COLO668 (cell line): ENCODE measurements at regions not wholly inside any gene's neighbourhood (a gene's known extent, or its start where the extent isn't known, plus 50 kb on each side); places are given as distances from the start of the nearest gene placed in this dataset.

Source experiments
- DNase-seq: peaks from one replicate; lab custom pipeline; 2025; ENCODE audit not compliant: unreplicated experiment; lab: John Stamatoyannopoulos, UW

DNA sequence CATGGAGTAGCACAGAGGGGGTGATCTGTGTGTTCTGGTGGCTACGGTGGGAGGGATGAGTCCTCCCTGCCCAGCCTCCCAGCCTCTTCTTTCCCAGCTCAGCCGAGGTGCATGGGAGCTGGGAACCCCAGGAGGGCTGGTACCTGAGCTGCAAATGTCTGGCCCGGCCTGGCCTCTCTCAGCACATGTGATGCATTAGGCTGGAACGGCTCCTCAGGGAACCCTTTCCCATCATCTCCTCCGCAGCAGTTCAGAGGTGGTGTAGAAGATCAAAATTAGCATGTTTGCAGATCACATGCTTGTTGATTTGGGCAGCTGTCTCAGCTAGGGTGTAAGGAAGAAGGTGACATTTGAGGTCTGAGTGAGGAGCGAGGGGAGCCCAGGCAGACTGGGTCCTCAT, 126.6 kb downstream of the EMX2 start:
- no peak for DNase-seq

DNA sequence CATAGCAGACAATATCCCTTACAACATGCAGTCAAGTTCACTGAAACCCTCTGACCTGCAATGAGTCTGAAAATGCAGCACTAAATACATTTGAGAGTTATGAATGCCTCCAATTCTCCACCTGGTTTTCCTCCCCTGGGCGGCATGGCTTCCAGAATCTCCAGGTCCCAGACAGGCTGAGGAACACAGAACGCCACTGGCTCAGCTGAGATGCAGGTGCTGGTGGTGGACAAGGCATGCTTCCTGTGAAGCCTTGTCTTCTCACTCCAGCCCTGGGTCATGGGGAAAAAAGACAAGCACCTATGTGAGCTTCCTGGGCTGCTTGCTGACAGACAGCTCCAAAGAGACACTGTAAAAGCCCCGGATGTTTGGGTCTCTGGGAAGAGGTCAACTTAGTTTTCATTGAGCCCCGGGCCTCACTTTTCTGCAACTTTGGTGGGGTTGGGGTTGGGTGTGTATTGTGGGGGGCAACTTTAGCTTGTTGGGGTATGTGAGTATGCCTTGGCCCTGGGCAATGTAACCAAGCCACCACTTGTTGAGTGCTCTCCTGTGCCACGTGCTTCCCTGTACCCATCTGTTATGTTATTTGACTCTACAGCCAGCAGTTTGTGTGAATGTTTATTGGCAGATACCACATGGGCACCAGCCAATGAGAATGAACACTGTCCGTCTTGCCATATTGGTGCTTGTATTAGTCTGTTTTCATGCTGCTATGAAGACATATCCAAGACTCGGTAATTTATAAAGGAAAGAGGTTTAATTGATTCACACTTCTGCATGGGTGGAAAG, 127.8 kb downstream of the EMX2 start:
- no peak for DNase-seq

DNA sequence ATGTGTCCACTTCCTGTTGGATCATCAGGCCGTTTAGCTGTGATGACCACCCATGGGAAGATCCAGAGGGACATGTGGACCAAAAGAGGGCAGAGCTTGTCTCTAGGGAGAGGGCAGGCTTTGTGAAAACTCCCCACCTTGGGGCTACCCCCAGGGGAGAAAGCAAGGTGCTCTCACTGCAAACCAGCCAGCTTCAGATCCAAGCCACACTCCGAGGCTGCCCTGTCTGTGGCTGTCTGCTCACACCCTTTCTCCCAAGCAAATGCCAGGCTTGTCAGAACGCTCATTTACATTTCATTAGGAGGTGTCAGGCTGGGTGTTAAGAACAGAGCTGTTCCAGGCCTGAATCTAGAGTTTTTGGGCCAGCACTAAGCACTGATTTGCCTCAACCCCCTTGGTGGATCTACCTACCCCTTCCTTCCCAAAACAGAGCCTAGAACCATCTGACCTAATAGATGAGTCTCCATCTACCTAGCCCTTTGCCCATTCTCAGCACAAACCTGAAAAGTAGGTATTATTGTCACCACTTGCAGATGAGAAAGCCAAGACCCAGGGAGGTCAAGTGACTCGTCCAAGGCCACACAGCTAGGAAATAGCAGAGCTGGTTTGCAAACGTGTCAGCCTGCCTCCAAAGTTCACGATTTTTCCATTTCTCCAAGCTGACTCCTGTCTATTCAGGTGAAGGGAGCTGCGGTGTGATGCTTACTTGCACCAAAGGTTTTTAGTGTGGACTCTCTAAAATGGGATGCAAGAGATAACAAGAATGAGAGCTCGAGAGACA, 130.9 kb downstream of the EMX2 start:
- DNase-seq = no peak

DNA sequence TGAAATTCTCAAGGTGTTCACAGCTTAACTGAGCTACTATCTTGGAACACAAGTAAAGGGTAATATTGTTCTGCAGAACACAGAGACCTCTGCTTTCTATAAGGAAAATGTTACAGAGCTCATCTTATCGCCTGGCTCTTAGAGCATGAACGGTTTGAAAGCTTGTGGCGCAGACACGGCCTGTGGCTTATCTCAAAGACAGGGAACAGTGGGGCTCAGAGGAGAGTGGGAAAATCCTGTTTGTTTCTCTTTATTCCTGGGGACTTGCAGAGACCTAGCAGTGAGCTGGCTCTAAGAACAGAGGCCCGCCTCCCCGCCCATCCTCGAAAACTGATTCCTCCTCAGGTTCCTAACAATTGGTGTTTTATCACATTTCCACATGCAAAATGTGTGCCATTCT, 131.7 kb downstream of the EMX2 start:
- no peak for DNase-seq

DNA sequence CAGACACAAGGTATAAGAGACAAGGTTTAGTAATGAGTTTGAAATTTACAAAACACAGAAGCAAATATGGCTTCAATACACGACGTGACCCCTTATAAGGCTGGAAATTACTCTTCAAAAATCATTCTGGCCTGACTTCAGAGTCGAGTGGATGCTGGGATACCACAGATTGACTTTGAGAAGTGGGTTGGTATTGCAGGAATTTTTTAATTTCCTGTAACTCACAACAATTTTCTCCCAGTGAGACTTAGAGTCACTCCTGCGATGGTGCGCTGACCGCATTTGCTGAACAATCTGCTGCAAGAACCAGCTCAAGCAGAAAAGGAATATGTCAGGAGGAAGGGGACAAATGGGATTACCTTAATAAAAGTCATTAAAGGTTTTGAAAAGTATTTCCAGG, 132.1 kb downstream of the EMX2 start:
- no peak for DNase-seq

DNA sequence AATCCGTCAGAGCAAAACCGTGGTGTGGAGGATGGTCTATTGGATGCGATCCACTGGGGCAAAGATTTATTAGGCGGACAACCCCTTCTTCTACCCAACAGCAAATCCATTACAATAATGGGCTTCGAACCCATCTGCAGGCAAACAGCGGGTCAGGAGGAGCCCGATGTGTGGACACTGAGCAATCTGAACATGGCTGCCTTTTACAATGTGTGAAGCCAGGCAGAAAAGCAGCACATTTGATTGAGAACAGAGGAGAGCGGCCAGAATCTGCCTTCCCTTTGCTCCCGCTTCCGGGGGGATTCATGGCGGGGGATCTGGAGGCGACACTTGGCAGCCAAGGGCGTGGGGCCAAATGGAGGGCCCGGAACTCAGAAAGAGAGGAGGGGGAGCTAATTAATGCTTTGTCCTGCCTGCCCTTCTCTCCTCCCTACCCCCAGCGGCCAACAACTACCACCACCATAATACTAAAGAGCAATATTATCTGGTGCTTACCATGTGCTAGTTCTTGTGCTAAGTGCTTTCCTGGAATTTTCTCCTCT, 133.0 kb downstream of the EMX2 start:
- DNase-seq = no peak

DNA sequence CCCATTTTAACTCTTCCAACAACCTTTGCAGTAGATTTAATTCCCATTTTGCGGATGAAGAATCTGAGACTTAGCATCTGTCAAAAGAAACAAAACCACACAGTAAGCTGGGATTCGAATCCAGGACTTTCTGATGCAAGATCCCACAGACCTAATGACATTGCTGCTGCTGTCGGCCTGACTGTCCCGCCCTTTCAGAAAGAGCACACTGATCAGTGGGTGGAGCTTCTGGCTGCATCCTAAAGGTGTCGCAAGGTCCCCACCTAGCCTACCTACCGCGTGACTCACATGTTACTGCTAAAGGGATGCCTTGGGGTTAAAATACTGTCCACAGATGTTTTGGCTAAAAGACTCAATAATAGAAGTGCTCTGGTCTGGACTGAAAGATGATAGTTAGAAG, 134.7 kb downstream of the EMX2 start:
- DNase-seq = no peak

DNA sequence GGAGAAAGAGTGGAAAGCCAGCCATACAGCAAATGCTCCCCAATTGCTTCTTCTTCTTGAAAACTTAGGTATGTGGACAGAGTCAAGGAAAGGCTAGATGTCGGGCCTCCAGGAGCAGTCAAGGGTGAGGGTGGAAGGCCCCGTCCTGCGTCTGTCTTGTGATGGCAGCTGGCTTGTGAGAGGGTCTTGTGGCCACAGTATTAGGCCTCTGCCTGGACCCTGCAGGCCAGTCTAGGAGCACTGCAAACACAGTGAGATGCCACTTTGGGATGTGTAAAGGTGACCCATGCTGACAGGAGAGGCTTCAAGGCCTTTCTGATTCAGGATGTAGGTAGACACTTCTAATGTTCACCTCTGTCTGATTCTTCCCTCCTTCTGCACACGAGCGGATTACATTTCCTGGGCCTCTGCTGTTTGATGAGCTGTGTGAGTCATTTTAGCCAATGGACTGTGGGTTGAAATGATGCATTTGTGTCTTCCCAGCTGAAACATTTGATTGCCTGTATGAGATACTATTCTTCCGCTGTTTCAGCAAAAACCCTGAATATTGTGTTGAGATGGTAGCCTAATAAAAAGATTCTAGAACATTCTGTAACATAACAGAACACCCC, 135.4 kb downstream of the EMX2 start:
- no peak for DNase-seq

DNA sequence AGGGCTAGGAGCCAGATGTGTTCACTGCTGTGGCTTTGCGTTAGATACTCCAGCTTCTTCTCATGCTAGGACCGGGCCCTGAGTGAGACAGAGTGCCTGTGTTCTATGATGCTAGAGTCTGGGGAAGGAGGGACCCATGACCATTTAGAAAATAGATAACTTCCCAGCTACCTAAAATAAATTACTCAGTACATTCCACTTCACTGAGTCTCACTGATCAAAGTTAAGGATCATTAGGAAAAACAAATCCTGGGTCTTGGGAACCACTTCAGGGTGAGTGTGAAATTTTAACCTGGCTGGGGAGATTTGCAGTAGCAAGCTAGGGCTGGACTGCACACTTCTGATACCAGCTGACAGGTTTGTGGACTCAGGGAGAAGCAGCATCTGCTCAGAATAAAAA, 138.1 kb downstream of the EMX2 start:
- no peak for DNase-seq

DNA sequence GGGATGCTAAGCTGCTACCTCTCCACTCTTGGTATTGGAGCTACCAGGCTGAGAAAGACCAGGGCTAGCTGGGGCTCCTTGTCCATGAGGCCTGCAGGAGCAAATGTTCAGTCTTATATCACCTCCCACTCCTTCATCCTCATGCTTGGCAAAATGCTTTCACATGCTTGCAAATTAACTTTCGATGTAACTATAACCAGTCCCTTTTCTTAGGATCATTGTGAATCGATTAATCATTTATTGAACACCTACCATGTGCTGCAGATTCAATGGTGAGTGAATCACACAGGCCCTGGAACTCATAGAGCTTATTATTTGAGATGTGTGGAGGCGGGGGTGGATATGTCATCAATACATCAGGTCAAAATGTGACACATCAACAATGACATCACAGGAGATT, 138.6 kb downstream of the EMX2 start:
- DNase-seq = no peak

DNA sequence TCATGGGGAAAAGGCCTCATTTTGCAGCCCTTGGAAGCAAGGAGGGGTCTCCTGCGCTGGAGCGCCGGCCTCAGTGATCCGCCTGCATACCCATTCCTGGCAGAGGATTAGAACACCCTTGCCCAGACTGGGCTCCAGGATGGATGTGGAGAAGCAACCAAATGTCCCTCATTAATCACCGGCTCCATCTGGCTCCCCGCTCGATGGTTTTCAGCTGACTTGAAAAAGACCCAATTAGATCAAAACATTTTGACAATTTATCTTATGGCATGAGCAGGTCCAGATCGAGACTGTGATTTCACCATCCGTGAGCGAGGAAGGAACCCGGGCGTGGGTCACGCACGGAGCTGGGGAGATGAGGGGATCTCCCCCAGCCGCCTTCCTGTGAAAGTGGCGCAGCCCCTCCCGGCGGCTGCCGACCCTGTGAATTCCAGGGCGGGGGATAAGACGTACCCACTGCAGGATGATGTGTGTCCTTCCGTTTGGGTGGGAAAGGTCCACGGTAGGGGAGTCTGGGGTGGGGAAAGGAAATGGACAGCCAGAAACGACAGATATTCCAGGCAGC, 141.6 kb downstream of the EMX2 start:
- no peak for DNase-seq

DNA sequence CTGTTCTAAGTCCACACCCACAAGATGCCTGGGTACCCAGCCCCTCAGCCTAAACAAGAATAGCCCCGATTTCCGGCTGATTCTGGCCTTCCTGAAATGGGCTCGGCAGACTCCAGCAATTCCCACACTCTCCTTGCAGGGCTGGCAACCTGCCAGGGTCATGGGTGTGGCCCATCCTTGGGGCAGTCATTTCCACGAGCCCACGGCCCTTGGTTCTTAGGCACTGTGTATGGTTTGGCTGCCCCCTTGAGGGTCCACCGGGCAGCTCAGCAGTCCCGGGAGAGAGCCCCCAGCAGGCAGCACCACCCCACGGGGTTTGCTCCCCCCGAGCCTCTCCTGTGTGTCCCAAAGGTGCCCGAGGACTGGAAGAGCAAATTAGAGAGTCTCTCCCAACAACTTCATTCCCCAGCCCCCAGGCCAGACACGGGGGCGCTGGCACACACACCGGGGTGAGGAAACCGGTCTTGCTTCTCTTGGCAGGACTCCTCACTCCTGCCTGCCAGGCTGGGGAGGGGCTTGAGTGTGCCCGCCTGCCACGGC, 142.2 kb downstream of the EMX2 start:
- DNase-seq = peak; percentile 13

DNA sequence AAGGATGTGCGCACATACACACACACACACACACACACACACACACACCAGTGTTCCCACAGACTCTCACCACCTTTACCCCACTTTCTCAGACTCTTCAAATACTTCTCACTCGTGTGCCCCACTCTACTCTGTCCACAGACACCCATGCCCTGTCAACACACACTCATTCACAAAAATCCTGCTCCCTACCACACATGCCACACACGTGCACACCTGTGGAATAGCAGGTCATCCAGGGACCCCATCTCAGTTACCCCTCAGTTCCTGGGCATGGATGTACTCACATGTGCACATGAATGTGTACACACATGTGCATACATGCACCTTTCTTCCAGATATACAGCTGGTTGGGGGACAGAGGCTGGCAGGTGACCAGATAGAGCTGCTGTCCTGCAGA, 142.9 kb downstream of the EMX2 start:
- DNase-seq = no peak

DNA sequence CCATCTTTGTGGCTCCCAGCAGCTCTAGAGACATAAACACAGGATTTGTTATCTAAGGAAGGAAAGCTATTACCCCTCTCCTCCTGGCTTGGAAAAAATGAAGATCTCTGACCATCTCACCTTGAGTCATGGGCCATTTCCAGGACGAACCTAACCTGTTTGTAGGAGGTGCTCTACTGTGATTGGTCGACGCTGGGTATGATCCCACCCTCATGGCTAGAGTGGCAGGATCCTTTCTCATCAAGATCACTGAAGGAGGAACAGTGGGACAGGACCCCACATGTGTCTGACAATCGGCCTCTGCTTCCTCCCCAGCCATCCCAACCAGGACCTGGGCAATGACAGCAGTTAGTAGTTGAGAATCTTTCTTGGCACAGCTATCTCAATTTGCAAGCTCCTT, 144.1 kb downstream of the EMX2 start:
- DNase-seq = no peak

DNA sequence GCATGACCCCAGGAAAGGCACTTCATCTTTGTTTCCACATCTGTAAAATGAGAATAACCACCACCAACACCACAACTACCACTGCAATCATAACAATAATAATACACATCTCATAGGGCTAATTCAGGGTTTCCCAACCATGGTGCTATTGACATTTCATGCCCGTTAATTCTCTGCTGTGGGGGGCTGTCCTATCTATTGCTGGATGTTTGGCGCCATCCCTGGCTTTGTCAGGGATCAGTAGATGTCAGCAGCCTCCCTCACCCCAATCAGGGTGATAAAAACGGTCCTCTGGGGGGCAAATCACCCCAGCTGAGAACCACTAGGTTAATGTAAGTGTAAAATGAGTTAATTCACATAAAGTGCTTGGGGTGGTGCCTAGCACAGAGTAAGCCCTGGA, 145.8 kb downstream of the EMX2 start:
- no peak for DNase-seq

DNA sequence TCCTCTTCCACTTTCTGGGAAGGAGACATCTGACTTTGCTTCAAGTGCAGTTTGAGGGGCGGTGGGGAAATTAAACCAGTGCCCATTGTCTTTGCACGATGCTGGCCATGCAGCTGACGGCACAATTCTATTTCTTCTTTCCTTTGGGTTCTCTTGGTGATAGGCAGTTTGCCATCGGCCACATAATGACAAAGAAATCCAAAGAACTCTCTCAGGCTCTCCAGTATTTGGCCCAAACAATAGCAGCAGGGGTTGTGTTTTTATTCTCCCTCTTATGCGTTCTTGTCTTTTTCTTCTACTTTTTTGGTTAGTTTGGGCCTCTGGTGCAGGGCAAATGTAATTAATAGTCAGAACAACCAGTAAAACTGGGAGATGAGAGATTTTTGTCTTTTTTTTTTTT, 147.0 kb downstream of the EMX2 start:
- no peak for DNase-seq

DNA sequence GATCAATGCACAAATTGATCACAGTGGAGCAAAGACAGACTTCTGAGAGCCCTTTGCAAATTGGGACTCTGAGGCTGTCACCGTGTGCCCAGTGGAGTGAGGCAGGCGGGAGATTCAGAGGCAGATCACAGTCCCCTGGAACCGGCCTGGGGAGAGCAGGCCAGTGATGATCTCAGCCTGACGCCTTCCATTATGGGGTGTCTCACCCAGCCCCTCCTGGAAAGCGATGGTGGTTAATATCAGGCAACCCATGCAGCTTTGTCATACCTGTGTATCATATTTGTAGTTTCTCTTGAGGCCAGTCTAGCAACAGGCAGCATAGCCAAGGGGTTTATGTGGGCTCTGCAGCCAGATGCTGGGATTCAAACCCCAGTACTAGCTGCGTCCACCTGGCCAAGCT, 147.8 kb downstream of the EMX2 start:
- DNase-seq = no peak

DNA sequence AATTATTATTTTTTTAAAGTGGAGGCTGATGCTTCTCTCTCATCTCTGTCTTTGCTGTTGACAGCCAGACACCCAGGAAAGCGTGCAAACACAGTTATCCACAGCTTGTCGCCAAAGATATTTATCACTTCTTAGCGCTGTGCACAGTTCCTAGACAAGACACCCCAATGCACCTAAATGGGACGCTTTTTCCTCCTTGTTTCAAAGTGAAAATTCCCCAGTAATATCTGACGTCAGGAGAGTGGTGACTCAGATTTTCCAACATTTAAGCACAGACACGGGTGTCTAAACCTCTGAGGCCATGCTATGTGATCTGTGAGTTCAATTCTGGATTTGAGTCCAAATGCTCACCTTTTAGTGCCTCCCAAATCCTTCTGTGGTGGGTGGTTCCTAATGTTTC, 151.6 kb downstream of the EMX2 start:
- DNase-seq = no peak

DNA sequence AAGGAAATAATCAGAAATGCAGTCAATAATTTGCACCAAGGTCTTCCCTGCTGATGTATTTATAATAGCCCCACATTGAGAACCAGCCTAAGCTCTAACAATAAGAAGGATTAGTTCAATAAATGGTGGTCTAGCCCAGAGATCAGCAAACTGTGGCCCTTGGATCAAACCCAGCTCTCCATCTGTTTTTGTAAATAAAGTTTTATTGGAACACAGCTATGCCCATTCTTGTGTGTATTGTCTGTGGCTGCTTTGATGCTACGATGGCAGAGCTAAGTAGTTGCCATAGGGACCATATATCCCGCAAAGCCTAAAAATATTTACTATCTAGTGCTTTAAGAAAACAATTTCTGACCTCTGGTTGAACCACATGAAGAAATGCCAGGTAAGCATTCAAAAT, 154.9 kb downstream of the EMX2 start:
- no peak for DNase-seq

DNA sequence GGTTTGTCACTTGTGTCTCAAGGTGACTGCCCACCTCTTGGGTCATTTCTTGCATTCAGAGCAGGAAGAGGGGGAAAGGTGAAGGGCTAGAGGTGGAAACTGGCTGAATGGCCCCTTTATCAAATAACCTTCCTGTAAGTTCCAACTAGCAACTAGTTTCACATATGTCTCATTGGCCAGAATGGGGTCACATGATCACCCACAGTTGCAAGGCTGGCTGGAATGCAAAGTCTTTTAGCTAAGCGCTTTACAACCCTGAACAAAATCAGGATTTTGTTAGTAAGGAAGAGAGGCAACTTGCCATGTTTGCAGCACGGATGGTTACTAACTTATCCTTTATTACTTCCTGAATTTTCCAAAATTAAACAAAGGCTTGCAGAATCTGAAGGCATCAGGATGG, 156.3 kb downstream of the EMX2 start:
- no peak for DNase-seq

DNA sequence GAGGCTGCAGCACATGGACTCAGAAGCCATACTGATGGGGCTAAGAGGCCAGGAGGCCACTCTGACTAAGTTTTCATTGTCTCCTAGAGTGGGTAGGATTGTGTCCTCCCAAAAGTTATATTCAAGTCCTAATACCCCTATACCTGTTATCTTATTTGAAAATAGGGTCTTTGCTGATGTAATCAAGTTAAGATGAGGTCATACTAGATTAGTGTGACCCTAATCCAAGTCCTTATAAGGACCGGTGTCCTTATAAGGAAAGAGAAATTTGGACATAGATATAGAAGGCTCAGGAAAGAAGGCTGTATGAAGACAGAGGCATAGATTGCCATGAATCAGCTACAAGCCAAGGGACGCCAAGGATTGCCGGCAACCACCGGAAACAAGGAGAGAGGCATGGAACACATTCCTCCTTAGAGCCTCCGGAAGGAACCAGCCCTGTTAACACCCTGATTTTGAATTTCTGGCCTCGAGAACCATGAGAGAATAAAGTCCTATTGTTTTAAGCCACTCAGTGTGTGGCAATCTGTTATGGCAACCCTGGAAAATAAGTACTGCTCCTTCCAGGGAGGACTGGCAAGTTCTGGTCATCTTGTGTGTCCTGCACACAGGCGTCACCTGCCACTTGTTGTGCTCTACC, 157.0 kb downstream of the EMX2 start:
- DNase-seq = no peak
